Endothelial cell of umbilical vein (primary cell): ENCODE measurements at regions not wholly inside any gene's neighbourhood (a gene's known extent, or its start where the extent isn't known, plus 50 kb on each side); places are given as distances from the start of the nearest gene placed in this dataset.

Experiments used
- BruUV-seq: library from RNA; stranded (reverse); fragments of 400-500 nt; replicated peaks from 2 replicates; lab custom pipeline; 2021; lab: Mats Ljungman, UMichigan
- CTCF ChIA-PET: fragments of 300-600, 350-600 bp; sonication (Branson Sonifier 250); formaldehyde crosslinking; loops from one replicate; lab custom pipeline; 2021; ENCODE audit warnings: antibody characterized with exemption, inconsistent platforms; lab: Charles Lee
- POLR2A ChIA-PET: fragments of 300-600, 350-600 bp; sonication (Branson Sonifier 250); formaldehyde crosslinking; loops from one replicate; lab custom pipeline; 2021; ENCODE audit warnings: antibody characterized with exemption, inconsistent platforms; lab: Charles Lee
- DNase-seq: peaks from one replicate; pipeline ENCODE4 v3.0.0-alpha.2; 2011; ENCODE audit warnings: low read depth, low spot score
- FAIRE-seq: peaks from 2 replicates; lab custom pipeline; 2011; peaks lifted over from hg19 to GRCh38; lab: Jason Lieb, UNC
- H2AFZ ChIP-seq: 2 replicates; pipeline ENCODE4 v1.6.0; 2012; ENCODE audit warnings: low read depth, low read length, control low read depth, inconsistent platforms
- H3K27ac ChIP-seq: 2 replicates; pipeline ENCODE4 v1.5.1; 2011; ENCODE audit warnings: low read depth, mild to moderate bottlenecking, control low read depth, low read length, moderate library complexity; ENCODE audit not compliant: insufficient read depth
- H3K27me3 ChIP-seq, 2 experiments: 2 replicates each; pipeline versions ENCODE4 v1.6.0 to v1.6.1; 2011; ENCODE audit warnings: low read length in 2 of 2, mixed read lengths in 1 of 2; ENCODE audit not compliant: control insufficient read depth in 2 of 2, insufficient read depth in 2 of 2
- H3K36me3 ChIP-seq, 2 experiments: 2 replicates in 1 of 2; 3 replicates in 1 of 2; pipeline ENCODE4 v1.5.1; 2011; ENCODE audit warnings: low read length in 2 of 2, mild to moderate bottlenecking in 1 of 2, moderate library complexity in 1 of 2; ENCODE audit not compliant: control insufficient read depth in 2 of 2, insufficient read depth in 2 of 2; ENCODE audit errors: extremely low read depth in 1 of 2
- H3K4me1 ChIP-seq: 3 replicates; pipeline ENCODE4 v1.5.1; 2011; ENCODE audit warnings: mild to moderate bottlenecking, low read length; ENCODE audit not compliant: control insufficient read depth, insufficient read depth; ENCODE audit errors: extremely low read depth
- H3K4me2 ChIP-seq: 2 replicates; pipeline ENCODE4 v1.6.1; 2011; ENCODE audit warnings: low read length, control low read depth, mixed read lengths; ENCODE audit not compliant: insufficient read depth
- H3K4me3 ChIP-seq, 3 experiments: fragments of 200-600 bp in 1 of 3; sonication (generic), shearing (Covaris generic) in 1 of 3; replicated peaks in 1 of 3; 2 replicates each; pipeline ENCODE4 v1.5.1; 2011 to 2016; ENCODE audit warnings: control low read depth in 3 of 3, low read length in 3 of 3, mild to moderate bottlenecking in 2 of 3, inconsistent platforms in 1 of 3, low read depth in 1 of 3, moderate library complexity in 1 of 3; ENCODE audit not compliant: insufficient read depth in 1 of 3
- H3K79me2 ChIP-seq: 2 replicates; pipeline ENCODE4 v1.6.0; 2012; ENCODE audit warnings: low read length, inconsistent platforms; ENCODE audit not compliant: control insufficient read depth, insufficient read depth
- H3K9ac ChIP-seq: replicated peaks from 2 replicates; pipeline ENCODE3; 2011; ENCODE audit warnings: low read length, control low read depth; ENCODE audit not compliant: insufficient read depth; ENCODE audit errors: extremely low read depth
- H3K9me1 ChIP-seq: replicated peaks from 3 replicates; pipeline ENCODE4 v1.6.0; 2011; ENCODE audit warnings: mild to moderate bottlenecking, low read length; ENCODE audit not compliant: control insufficient read depth, insufficient read depth; ENCODE audit errors: extremely low read depth
- H3K9me3 ChIP-seq: replicated peaks from 2 replicates; pipeline ENCODE4 v1.5.1; 2012; ENCODE audit warnings: low read length, inconsistent platforms; ENCODE audit not compliant: control insufficient read depth, insufficient read depth
- H4K20me1 ChIP-seq: replicated peaks from 2 replicates; pipeline ENCODE3; 2011; ENCODE audit warnings: mild to moderate bottlenecking, low read length; ENCODE audit not compliant: control insufficient read depth, insufficient read depth; ENCODE audit errors: extremely low read depth
- CTCF ChIP-seq, 2 donors: IDR thresholded peaks; 1 replicate in 1 of 2; 2 replicates in 1 of 2; pipeline ENCODE4 v1.5.1; 2011; ENCODE audit warnings: low read length in 2 of 2, mild to moderate bottlenecking in 2 of 2, moderate library complexity in 2 of 2, control low read depth in 1 of 2, inconsistent platforms in 1 of 2, low read depth in 1 of 2; ENCODE audit not compliant: insufficient read depth in 1 of 2; ENCODE audit errors: extremely low read depth in 1 of 2
- EZH2 ChIP-seq: IDR thresholded peaks from 2 replicates; pipeline ENCODE4 v1.6.1; 2012; ENCODE audit warnings: borderline replicate concordance, low read depth, mild to moderate bottlenecking, moderate library complexity, low read length, inconsistent platforms; ENCODE audit not compliant: severe bottlenecking
- FOS ChIP-seq: IDR thresholded peaks from 2 replicates; pipeline ENCODE4 v1.6.1; 2011; ENCODE audit warnings: mild to moderate bottlenecking, low read length, moderate library complexity, borderline replicate concordance; ENCODE audit not compliant: insufficient read depth
- GATA2 ChIP-seq: IDR thresholded peaks from 2 replicates; pipeline ENCODE4 v1.7.0; 2011; ENCODE audit warnings: low read depth, mild to moderate bottlenecking, moderate library complexity, mixed read lengths, low read length; ENCODE audit not compliant: insufficient read length, insufficient read depth
- JUN ChIP-seq: IDR thresholded peaks from 2 replicates; pipeline ENCODE4 v1.6.1; 2011; ENCODE audit warnings: borderline replicate concordance, low read depth; ENCODE audit not compliant: insufficient read length, insufficient read depth
- MYC ChIP-seq: IDR thresholded peaks from one replicate; pipeline ENCODE4 v1.6.1; 2011; ENCODE audit warnings: mild to moderate bottlenecking, low read depth, low read length
- POLR2A ChIP-seq: IDR thresholded peaks from 2 replicates; pipeline ENCODE4 v1.6.1; 2012; ENCODE audit warnings: low read depth, mild to moderate bottlenecking, control low read depth, low read length
- POLR2AphosphoS5 ChIP-seq: IDR thresholded peaks from 2 replicates; pipeline ENCODE4 v1.6.1; 2012; ENCODE audit warnings: low read depth, mild to moderate bottlenecking, control low read depth, low read length, moderate library complexity; ENCODE audit not compliant: insufficient read depth
- dilution Hi-C: fragments of 300-500 bp; cut with MboI; formaldehyde crosslinking; loops from one replicate; pipeline ENCODE4 v1.15.0; 2019; ENCODE audit warnings: low sequenced_read_pairs; ENCODE audit not compliant: extremely low pct_ligation_motif_present
- intact Hi-C: fragments of 100-400 bp; cut with micrococcal nuclease; formaldehyde crosslinking; loops from one replicate; pipeline ENCODE4 v1.10.0; 2022
- TF ChIP-seq, protein P1 (sequence below): IDR thresholded peaks from 2 replicates; pipeline ENCODE4 v1.6.1; 2011; ENCODE audit not compliant: insufficient read depth, insufficient read length

GRCh38 chr1:223482766-223483165, 89.6 kb downstream of the CCDC185 start:
- Histone ChIP-seq H3K9ac (no peak overlapping the region), H3K27me3 (no peaks in the 10 kb centered on the region), H3K4me3 (no peak overlapping the region), H3K79me2 (no peaks in the 10 kb centered on the region), H3K9me1 (no peaks in the 10 kb centered on the region), H3K36me3 (no peaks in the 10 kb centered on the region), H3K27ac (no peak overlapping the region), H3K4me2 (no peak overlapping the region), H2AFZ (no peak overlapping the region), H3K9me3 (no peaks in the 10 kb centered on the region), H4K20me1 (no peaks in the 10 kb centered on the region), H3K4me1 (no peaks in the 10 kb centered on the region)
- no peak for DNase-seq
- intact Hi-C loops: no loop called here
- TF ChIP-seq, protein P1, sequence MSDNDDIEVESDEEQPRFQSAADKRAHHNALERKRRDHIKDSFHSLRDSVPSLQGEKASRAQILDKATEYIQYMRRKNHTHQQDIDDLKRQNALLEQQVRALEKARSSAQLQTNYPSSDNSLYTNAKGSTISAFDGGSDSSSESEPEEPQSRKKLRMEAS: no peak
- TF ChIP-seq FOS (no peak), EZH2 (no peak), GATA2 (no peak), CTCF (IDR thresholded peaks at IDR 0.05; ENCODE audit: extremely low read depth in 1 of 2, insufficient read depth in 1 of 2, low read depth in 1 of 2, low read length in 2 of 2) (no peak), POLR2AphosphoS5 (no peak), MYC (no peak), POLR2A (no peak), JUN (no peak)
- POLR2A ChIA-PET: no interaction called here
- dilution Hi-C loops: no loop called here
- CTCF ChIA-PET: interaction anchor here (1.3 kb wide), 1 partner anchor 9 kb away, joined by 3 read pairs; no protein-coding TSS in a partner anchor
- BruUV-seq: no TSS peak
- FAIRE-seq: no peak
